Body of pancreas (tissue), 4 donors: ENCODE measurements at regions not wholly inside any gene's neighbourhood (a gene's known extent, or its start where the extent isn't known, plus 50 kb on each side); places are given as distances from the start of the nearest gene placed in this dataset.

Experiments used
- ATAC-seq: fragments of 150-250 bp; one replicate; pipeline ENCODE4 v1.9.1; 2016
- DNase-seq, 4 donors: peaks; one replicate each; pipeline ENCODE4 v3.0.0-alpha.2; 2019
- H3K27ac ChIP-seq, 4 donors: fragments of 200-600 bp; sonication (generic); 1 replicate in 3 of 4; 2 replicates in 1 of 4; pipeline versions ENCODE4 v1.5.1 to v1.6.1; 2016 to 2019; ENCODE audit warnings: mild to moderate bottlenecking in 1 of 4, mixed read lengths in 1 of 4, moderate library complexity in 1 of 4
- H3K27me3 ChIP-seq, 2 donors: fragments of 200-600 bp; sonication (generic); one replicate each; pipeline ENCODE4 v1.6.0; 2016; ENCODE audit warnings: mild to moderate bottlenecking in 1 of 2
- H3K36me3 ChIP-seq, 2 donors: fragments of 200-600 bp; sonication (generic); replicated peaks in 1 of 2; 2 replicates each; pipeline ENCODE4 v1.5.1; 2016; ENCODE audit warnings: low read depth in 2 of 2; ENCODE audit not compliant: insufficient read depth in 1 of 2
- H3K4me1 ChIP-seq: fragments of 200-600 bp; sonication (generic); one replicate; pipeline ENCODE4 v1.6.0; 2016
- H3K4me3 ChIP-seq, 2 donors: fragments of 200-600 bp; sonication (generic); 1 replicate in 1 of 2; 2 replicates in 1 of 2; pipeline ENCODE4 v1.5.1; 2016 to 2019
- H3K9me3 ChIP-seq, 3 donors: fragments of 200-600 bp; sonication (generic); 1 replicate in 2 of 3; 2 replicates in 1 of 3; pipeline ENCODE4 v1.5.1; 2016
- POLR2A ChIP-seq, 3 donors: fragments of 450-650 bp; IDR thresholded peaks; one replicate each; pipeline ENCODE4 v1.6.1; 2016; ENCODE audit warnings: antibody characterized with exemption in 3 of 3, mild to moderate bottlenecking in 2 of 3
- WGBS, 2 donors: methylation state at CpG; one replicate each; pipeline ENCODE4 v1.1.5; 2017; 5-methylcytosine and 5-hydroxymethylcytosine counted together
- intact Hi-C: fragments of 100-400 bp; cut with DNase I; formaldehyde crosslinking; loops from one replicate; pipeline ENCODE4 v1.15.1; 2023
- TF ChIP-seq, protein P1 (sequence below), 7 experiments: fragments of 450-650 bp in 4 of 7; fragments of 200-600 bp in 3 of 7; sonication (generic) in 3 of 7; IDR thresholded peaks; one replicate each; pipeline ENCODE4 v1.5.1; 2016 to 2019; ENCODE audit warnings: antibody characterized with exemption in 7 of 7

DNA sequence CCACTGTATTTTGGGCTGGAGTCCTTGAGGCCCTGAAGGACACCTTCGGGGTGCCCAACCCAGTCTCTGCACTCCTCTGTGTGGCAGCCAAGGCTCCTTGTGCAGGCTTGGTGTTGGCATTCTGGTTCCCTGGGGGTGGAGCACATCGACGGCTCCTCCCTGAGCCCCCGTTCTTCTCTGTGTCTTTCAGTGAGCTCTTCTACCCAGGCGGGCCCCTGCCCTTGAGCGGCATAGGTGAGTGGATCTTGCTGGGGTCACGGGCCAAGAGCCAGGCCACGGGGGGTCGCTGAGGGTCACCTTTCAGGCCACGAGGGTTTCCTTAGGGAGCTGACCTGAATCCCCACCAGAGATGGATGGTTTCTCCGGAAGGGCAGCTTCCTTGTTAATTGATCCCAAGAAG lies 234.8 kb downstream of the SNRPN start:
- ATAC-seq = no peak
- no peak for DNase-seq
- Histone ChIP-seq H3K27ac (no peak overlapping the region), H3K4me1 (no peaks in the 10 kb centered on the region), H3K9me3 (peaks cover 0 to 12% (median 0%) of the 10 kb centered on the region in 3 donors), H3K36me3 (no peaks in the 10 kb centered on the region), H3K4me3 (no peak overlapping the region), H3K27me3 (no peaks in the 10 kb centered on the region)
- WGBS, 2 donors = 34 to 64% methylated on average over 3 to 11 of the region's 11 CpGs
- intact Hi-C loops = no loop called here
- TF ChIP-seq, protein P1, sequence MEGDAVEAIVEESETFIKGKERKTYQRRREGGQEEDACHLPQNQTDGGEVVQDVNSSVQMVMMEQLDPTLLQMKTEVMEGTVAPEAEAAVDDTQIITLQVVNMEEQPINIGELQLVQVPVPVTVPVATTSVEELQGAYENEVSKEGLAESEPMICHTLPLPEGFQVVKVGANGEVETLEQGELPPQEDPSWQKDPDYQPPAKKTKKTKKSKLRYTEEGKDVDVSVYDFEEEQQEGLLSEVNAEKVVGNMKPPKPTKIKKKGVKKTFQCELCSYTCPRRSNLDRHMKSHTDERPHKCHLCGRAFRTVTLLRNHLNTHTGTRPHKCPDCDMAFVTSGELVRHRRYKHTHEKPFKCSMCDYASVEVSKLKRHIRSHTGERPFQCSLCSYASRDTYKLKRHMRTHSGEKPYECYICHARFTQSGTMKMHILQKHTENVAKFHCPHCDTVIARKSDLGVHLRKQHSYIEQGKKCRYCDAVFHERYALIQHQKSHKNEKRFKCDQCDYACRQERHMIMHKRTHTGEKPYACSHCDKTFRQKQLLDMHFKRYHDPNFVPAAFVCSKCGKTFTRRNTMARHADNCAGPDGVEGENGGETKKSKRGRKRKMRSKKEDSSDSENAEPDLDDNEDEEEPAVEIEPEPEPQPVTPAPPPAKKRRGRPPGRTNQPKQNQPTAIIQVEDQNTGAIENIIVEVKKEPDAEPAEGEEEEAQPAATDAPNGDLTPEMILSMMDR (IDR thresholded peaks at IDR 0.05) = no peak
- TF ChIP-seq POLR2A (IDR thresholded peaks at IDR 0.05) = no peak

- 60 to 82% methylated on average over 3 to 11 of the region's 11 CpGs for WGBS, 2 donors
- TF ChIP-seq POLR2A (IDR thresholded peaks at IDR 0.05) = no peak
- TF ChIP-seq, protein P1 (IDR thresholded peaks at IDR 0.05) = no peak
Measured at GRCh38 chr15:25192651-25193050, 237.9 kb downstream of the SNRPN start.

GRCh38 chr15:25207369-25207768 lies 231.5 kb downstream of the UBE3A start:
- no peaks in the 10 kb centered on the region for H3K36me3 ChIP-seq
- no peak for DNase-seq
- no peak for TF ChIP-seq POLR2A (IDR thresholded peaks at IDR 0.05)
- TF ChIP-seq, protein P1 (IDR thresholded peaks at IDR 0.05) = no peak

More at GRCh38 chr15:25192651-25193050, 237.9 kb downstream of the SNRPN start:
- no peak overlapping the region for H3K27ac ChIP-seq
- no peaks in the 10 kb centered on the region for H3K27me3 ChIP-seq
- no peak for DNase-seq
- ATAC-seq = no peak
- H3K4me3 ChIP-seq = no peak overlapping the region
- no peaks in the 10 kb centered on the region for H3K4me1 ChIP-seq
- intact Hi-C loops = no loop called here
- H3K36me3 ChIP-seq = no peaks in the 10 kb centered on the region
- H3K9me3 ChIP-seq = peaks cover 0 to 20% (median 0%) of the 10 kb centered on the region in 3 donors

GRCh38 chr15:25208735-25209134 lies 230.1 kb downstream of the UBE3A start:
- no peaks in the 10 kb centered on the region for H3K9me3 ChIP-seq
- 66 to 93% methylated on average over 3 to 7 of the region's 7 CpGs for WGBS, 2 donors

More at GRCh38 chr15:25207369-25207768, 231.5 kb downstream of the UBE3A start:
- H3K27me3 ChIP-seq = no peaks in the 10 kb centered on the region
- intact Hi-C loops = no loop called here
- WGBS, 2 donors = 43 to 84% methylated on average over 1 to 5 of the region's 5 CpGs
- H3K9me3 ChIP-seq = no peaks in the 10 kb centered on the region
- H3K27ac ChIP-seq = no peak overlapping the region
- no peak overlapping the region for H3K4me3 ChIP-seq
- no peaks in the 10 kb centered on the region for H3K4me1 ChIP-seq
- ATAC-seq = no peak

GRCh38 chr15:25220834-25221233 lies 218.0 kb downstream of the UBE3A start:
- Histone ChIP-seq H3K4me1 (no peaks in the 10 kb centered on the region), H3K4me3 (no peak overlapping the region), H3K27me3 (no peaks in the 10 kb centered on the region), H3K27ac (no peak overlapping the region), H3K36me3 (no peaks in the 10 kb centered on the region), H3K9me3 (no peaks in the 10 kb centered on the region)
- DNase-seq (no peak), ATAC-seq (no peak)
- 79 to 80% methylated on average over 4 to 5 of the region's 5 CpGs for WGBS, 2 donors
- intact Hi-C loops = no loop called here
- TF ChIP-seq, protein P1 (IDR thresholded peaks at IDR 0.05) = no peak
- no peak for TF ChIP-seq POLR2A (IDR thresholded peaks at IDR 0.05)

More at GRCh38 chr15:25208735-25209134, 230.1 kb downstream of the UBE3A start:
- H3K4me1 ChIP-seq = no peaks in the 10 kb centered on the region
- ATAC-seq (no peak), DNase-seq (no peak)
- H3K4me3 ChIP-seq = no peak overlapping the region
- H3K27ac ChIP-seq = no peak overlapping the region
- H3K27me3 ChIP-seq = no peaks in the 10 kb centered on the region
- no peaks in the 10 kb centered on the region for H3K36me3 ChIP-seq
- intact Hi-C loops = no loop called here
- TF ChIP-seq, protein P1 (IDR thresholded peaks at IDR 0.05) = no peak
- TF ChIP-seq POLR2A (IDR thresholded peaks at IDR 0.05) = no peak
